ACHN (cell line): ENCODE measurements at regions not wholly inside any gene's neighbourhood (a gene's known extent, or its start where the extent isn't known, plus 50 kb on each side); places are given as distances from the start of the nearest gene placed in this dataset.
"Not testable (repeated sequence)": the region's sequence is repeated elsewhere in the genome, so short reads cannot be mapped to it uniquely, and the experiment has no call there.

Experiments used
- DNase-seq: peaks from one replicate; pipeline ENCODE4 v3.0.0-alpha.2; 2015
- in situ Hi-C: cut with HindIII; loops from 2 replicates; pipeline ENCODE4 v1.10.0; 2017; ENCODE audit warnings: low sequenced_read_pairs, low pct_ligation_motif_present, low pct_unique_long_range_greater_than_20kb

- in situ Hi-C loops: no loop called here
- no peak for DNase-seq
These were observed 1324.7 kb downstream of the GATA3 start for GRCh38 chr10:9379183-9379582.

GRCh38 chr10:9381733-9382532, 1327.4 kb downstream of the GATA3 start:
- no peak for DNase-seq
- in situ Hi-C loops: no loop called here

GRCh38 chr10:9382533-9382866, 1328.0 kb downstream of the GATA3 start:
- in situ Hi-C loops: no loop called here
- no peak for DNase-seq

- in situ Hi-C loops: no loop called here
- DNase-seq: no peak
These were observed 1336.0 kb downstream of the GATA3 start for GRCh38 chr10:9390516-9390915.

- in situ Hi-C loops: no loop called here
These were observed 1344.9 kb downstream of the GATA3 start for GRCh38 chr10:9399275-9399983.

GRCh38 chr10:9402067-9402466, 1347.6 kb downstream of the GATA3 start:
- in situ Hi-C loops: not testable (repeated sequence)

More at GRCh38 chr10:9399275-9399983, 1344.9 kb downstream of the GATA3 start:
- DNase-seq: no peak

GRCh38 chr10:9402507-9403195, 1348.2 kb downstream of the GATA3 start:
- in situ Hi-C loops, DNase-seq: not testable (repeated sequence)

More at GRCh38 chr10:9402067-9402466, 1347.6 kb downstream of the GATA3 start:
- not testable (repeated sequence) for DNase-seq

- DNase-seq, in situ Hi-C loops: not testable (repeated sequence)
These were observed 1352.7 kb downstream of the GATA3 start for GRCh38 chr10:9407201-9407600.

- no peak for DNase-seq
- in situ Hi-C loops: no loop called here
These were observed 1361.8 kb downstream of the GATA3 start for GRCh38 chr10:9416331-9416730.

GRCh38 chr10:9419757-9420156, 1365.3 kb downstream of the GATA3 start:
- in situ Hi-C loops: no loop called here
- DNase-seq: no peak

GRCh38 chr10:9427209-9427608, 1372.7 kb downstream of the GATA3 start:
- in situ Hi-C loops: no loop called here
- no peak for DNase-seq

- no peak for DNase-seq
- in situ Hi-C loops: no loop called here
These were observed 1382.6 kb downstream of the GATA3 start for GRCh38 chr10:9437131-9437530.

- in situ Hi-C loops: no loop called here
- no peak for DNase-seq
These were observed 1389.3 kb downstream of the GATA3 start for GRCh38 chr10:9443758-9444157.

- in situ Hi-C loops: no loop called here
- DNase-seq: no peak
These were observed 1395.0 kb downstream of the GATA3 start for GRCh38 chr10:9449530-9449929.

GRCh38 chr10:9450801-9451200, 1396.3 kb downstream of the GATA3 start:
- no peak for DNase-seq
- in situ Hi-C loops: no loop called here

- no peak for DNase-seq
- in situ Hi-C loops: no loop called here
These were observed 1396.8 kb downstream of the GATA3 start for GRCh38 chr10:9451211-9451773.

- in situ Hi-C loops: no loop called here
- DNase-seq: no peak
These were observed 1397.6 kb downstream of the GATA3 start for GRCh38 chr10:9452056-9452455.

- DNase-seq, in situ Hi-C loops: not testable (repeated sequence)
These were observed 1399.4 kb downstream of the GATA3 start for GRCh38 chr10:9453871-9454270.

GRCh38 chr10:9469663-9470205, 1415.2 kb downstream of the GATA3 start:
- DNase-seq: no peak
- in situ Hi-C loops: no loop called here
